Caco-2 (cell line): ENCODE measurements at regions not wholly inside any gene's neighbourhood (a gene's known extent, or its start where the extent isn't known, plus 50 kb on each side); places are given as distances from the start of the nearest gene placed in this dataset.

Experiments used
- BruUV-seq: library from RNA; stranded (reverse); fragments of 400-500 nt; replicated peaks from 2 replicates; lab custom pipeline; 2021; lab: Mats Ljungman, UMichigan
- CTCF ChIA-PET: fragments of 300-600 bp; sonication (Branson Sonifier 250); formaldehyde crosslinking; loops from one replicate; lab custom pipeline; 2022; ENCODE audit warnings: antibody characterized with exemption; lab: Charles Lee
- POLR2A ChIA-PET: fragments of 300-600 bp; sonication (Branson Sonifier 250); formaldehyde crosslinking; loops from one replicate; lab custom pipeline; 2022; ENCODE audit warnings: antibody characterized with exemption; lab: Charles Lee
- DNase-seq, 2 experiments: peaks; one replicate each; pipeline versions ENCODE4 v3.0.0 to v3.0.0-alpha.2; 2020 to 2022
- H3K27me3 ChIP-seq: replicated peaks from 2 replicates; pipeline ENCODE4 v1.6.0; 2011; ENCODE audit warnings: low read length; ENCODE audit not compliant: control insufficient read depth, insufficient read depth
- H3K36me3 ChIP-seq: 2 replicates; pipeline ENCODE4 v1.5.1; 2011; ENCODE audit warnings: low read length; ENCODE audit not compliant: control insufficient read depth, insufficient read depth
- H3K4me1 ChIP-seq: fragments of 250-450 bp; sonication (Bioruptor Pico); 2 replicates; pipeline ENCODE4 v1.5.1; 2020; ENCODE audit warnings: mild to moderate bottlenecking
- H3K4me3 ChIP-seq: 2 replicates; pipeline ENCODE4 v1.5.1; 2011; ENCODE audit warnings: low read depth, mild to moderate bottlenecking, control low read depth, low read length
- H3K9me3 ChIP-seq: fragments of 250-450 bp; sonication (Bioruptor Pico); 2 replicates; pipeline ENCODE4 v1.5.1; 2020; ENCODE audit warnings: mild to moderate bottlenecking, moderate library complexity
- H3K27ac Mint-ChIP-seq: one replicate; pipeline ENCODE4 v1.8.0; 2022; ENCODE audit warnings: mixed read lengths; ENCODE audit not compliant: unreplicated experiment
- H3K27me3 Mint-ChIP-seq: one replicate; pipeline ENCODE4 v1.8.0; 2022; ENCODE audit warnings: mixed read lengths; ENCODE audit not compliant: insufficient read depth, unreplicated experiment
- H3K36me3 Mint-ChIP-seq: one replicate; pipeline ENCODE4 v1.8.0; 2022; ENCODE audit warnings: mild to moderate bottlenecking, mixed read lengths; ENCODE audit not compliant: insufficient read depth, unreplicated experiment
- H3K4me1 Mint-ChIP-seq: one replicate; pipeline ENCODE4 v1.8.0; 2022; ENCODE audit warnings: low read depth, mixed read lengths; ENCODE audit not compliant: unreplicated experiment
- H3K4me3 Mint-ChIP-seq: one replicate; pipeline ENCODE4 v1.8.0; 2022; ENCODE audit warnings: mild to moderate bottlenecking, moderate library complexity, mixed read lengths; ENCODE audit not compliant: unreplicated experiment
- H3K9me3 Mint-ChIP-seq: one replicate; pipeline ENCODE4 v1.8.0; 2022; ENCODE audit warnings: mixed read lengths; ENCODE audit not compliant: unreplicated experiment
- CTCF ChIP-seq, 2 experiments: fragments of 200-600 bp in 1 of 2; IDR thresholded peaks; 1 replicate in 1 of 2; 2 replicates in 1 of 2; pipeline versions ENCODE4 v1.5.1 to v1.8.0; 2011 to 2022; ENCODE audit warnings: antibody characterized with exemption in 1 of 2, control low read depth in 1 of 2, inconsistent platforms in 1 of 2, low read depth in 1 of 2, low read length in 1 of 2, mild to moderate bottlenecking in 1 of 2, moderate library complexity in 1 of 2; ENCODE audit not compliant: insufficient read depth in 1 of 2, severe bottlenecking in 1 of 2, unreplicated experiment in 1 of 2
- intact Hi-C: fragments of 100-400 bp; cut with micrococcal nuclease; formaldehyde crosslinking; loops from one replicate; pipeline ENCODE4 v1.10.0; 2022; ENCODE audit not compliant: unreplicated experiment

- Histone ChIP-seq H3K27me3 (no peaks in the 10 kb centered on the region), H3K4me1 (peaks cover 3% of the 10 kb centered on the region; the same call in 1 of the 2 replicates), H3K36me3 (no peaks in the 10 kb centered on the region), H3K4me3 (no peak overlapping the region), H3K9me3 (peaks cover 13% of the 10 kb centered on the region)
- Mint-ChIP-seq H3K4me1 (no peaks in the 10 kb centered on the region), H3K36me3 (no peaks in the 10 kb centered on the region), H3K27me3 (no peaks in the 10 kb centered on the region), H3K27ac (no peak overlapping the region), H3K4me3 (no peak overlapping the region), H3K9me3 (peaks cover 14% of the 10 kb centered on the region)
- no TSS peak for BruUV-seq
- intact Hi-C loops = no loop called here
- DNase-seq = peak in 1 of 2 experiments; percentile 42
- POLR2A ChIA-PET = no interaction called here
- no peak for TF ChIP-seq CTCF (IDR thresholded peaks at IDR 0.05; ENCODE audit: insufficient read depth in 1 of 2, low read depth in 1 of 2, low read length in 1 of 2, severe bottlenecking in 1 of 2, unreplicated experiment in 1 of 2)
- CTCF ChIA-PET = no interaction called here
These were observed 100.7 kb upstream of the ATF7IP start for GRCh38 chr12:14264778-14265177.

- TF ChIP-seq CTCF (IDR thresholded peaks at IDR 0.05; ENCODE audit: insufficient read depth in 1 of 2, low read depth in 1 of 2, low read length in 1 of 2, severe bottlenecking in 1 of 2, unreplicated experiment in 1 of 2) = no peak
- H3K4me1 Mint-ChIP-seq = no peaks in the 10 kb centered on the region
- no peaks in the 10 kb centered on the region for H3K36me3 Mint-ChIP-seq
- no peak overlapping the region for H3K27ac Mint-ChIP-seq
- 0 out of 2 replicates have a peak, but pooled peaks cover 3% of the 10 kb centered on the region for H3K4me1 ChIP-seq
- H3K9me3 ChIP-seq = peaks cover 4% of the 10 kb centered on the region; the same call in 1 of the 2 replicates
- H3K4me3 ChIP-seq = no peak overlapping the region
- no peak for DNase-seq
- BruUV-seq = no TSS peak
- no peaks in the 10 kb centered on the region for H3K36me3 ChIP-seq
- CTCF ChIA-PET = no interaction called here
- intact Hi-C loops = no loop called here
- peaks cover 21% of the 10 kb centered on the region for H3K9me3 Mint-ChIP-seq
- no peaks in the 10 kb centered on the region for H3K27me3 ChIP-seq
- no peak overlapping the region for H3K4me3 Mint-ChIP-seq
- POLR2A ChIA-PET = no interaction called here
- no peaks in the 10 kb centered on the region for H3K27me3 Mint-ChIP-seq
These were observed 97.4 kb upstream of the ATF7IP start for GRCh38 chr12:14268120-14268515.

GRCh38 chr12:14270392-14270791, 95.1 kb upstream of the ATF7IP start:
- no peaks in the 10 kb centered on the region for H3K27me3 ChIP-seq
- H3K4me1 ChIP-seq = no peaks in the 10 kb centered on the region
- H3K36me3 ChIP-seq = no peaks in the 10 kb centered on the region
- peaks cover 24% of the 10 kb centered on the region for H3K9me3 Mint-ChIP-seq
- no peak for TF ChIP-seq CTCF (IDR thresholded peaks at IDR 0.05; ENCODE audit: insufficient read depth in 1 of 2, low read depth in 1 of 2, low read length in 1 of 2, severe bottlenecking in 1 of 2, unreplicated experiment in 1 of 2)
- no peaks in the 10 kb centered on the region for H3K4me1 Mint-ChIP-seq
- H3K27me3 Mint-ChIP-seq = no peaks in the 10 kb centered on the region
- no TSS peak for BruUV-seq
- intact Hi-C loops = no loop called here
- H3K4me3 ChIP-seq = no peak overlapping the region
- no peak for DNase-seq
- ChIA-PET POLR2A (no interaction called here), CTCF (no interaction called here)
- H3K36me3 Mint-ChIP-seq = no peaks in the 10 kb centered on the region
- peaks cover 6% of the 10 kb centered on the region; the same call in 1 of the 2 replicates for H3K9me3 ChIP-seq
- no peak overlapping the region for H3K27ac Mint-ChIP-seq
- no peak overlapping the region for H3K4me3 Mint-ChIP-seq
